ENCODE measurements at regions not wholly inside any gene's neighbourhood (a gene's known extent, or its start where the extent isn't known, plus 50 kb on each side); places are given as distances from the start of the nearest gene placed in this dataset.

DNA sequence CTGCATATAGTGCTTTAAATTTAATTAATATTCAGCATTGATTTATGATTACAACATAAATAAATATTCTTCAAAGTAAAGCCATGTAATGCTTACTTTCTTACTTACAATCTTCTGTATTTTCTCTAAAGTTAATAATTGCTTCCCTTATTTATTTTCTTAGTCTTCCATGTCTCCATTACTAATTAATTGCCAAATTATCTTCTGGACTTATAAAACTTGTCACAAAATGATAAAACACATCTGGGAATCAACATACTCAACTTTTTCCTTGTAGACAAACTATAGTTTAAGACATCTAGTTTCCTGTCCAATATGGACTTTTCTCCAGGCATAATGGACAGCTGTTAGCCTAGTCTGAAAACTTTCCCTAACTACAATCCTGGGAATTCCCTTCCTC is 466.6 kb downstream of the FLRT2 start:
- Histone ChIP-seq H3K4me3 (no peak overlapping the region), H3K9me3 (ENCODE audit: insufficient read depth, low read depth) (no peaks in the 10 kb centered on the region), H3K36me3 (ENCODE audit: low read depth) (no peaks in the 10 kb centered on the region), H3K9me2 (ENCODE audit: insufficient read depth) (no peaks in the 10 kb centered on the region), H4K20me1 (ENCODE audit: insufficient read depth) (no peaks in the 10 kb centered on the region), H2AFZ (no peak overlapping the region), H3F3A (ENCODE audit: insufficient read depth, low read depth) (no peaks in the 10 kb centered on the region), H3K4me1 (replicated peaks; ENCODE audit: insufficient read depth) (no peaks in the 10 kb centered on the region), H3K27ac (no peak overlapping the region), H3K79me2 (ENCODE audit: low read depth) (no peaks in the 10 kb centered on the region), H3K4me2 (no peak overlapping the region), H3K27me3 (ENCODE audit: insufficient read depth, low read depth) (no peaks in the 10 kb centered on the region)
- no peak for DNase-seq
- BruUV-seq (replicated peaks): no TSS peak
- TF ChIP-seq, protein P1, sequence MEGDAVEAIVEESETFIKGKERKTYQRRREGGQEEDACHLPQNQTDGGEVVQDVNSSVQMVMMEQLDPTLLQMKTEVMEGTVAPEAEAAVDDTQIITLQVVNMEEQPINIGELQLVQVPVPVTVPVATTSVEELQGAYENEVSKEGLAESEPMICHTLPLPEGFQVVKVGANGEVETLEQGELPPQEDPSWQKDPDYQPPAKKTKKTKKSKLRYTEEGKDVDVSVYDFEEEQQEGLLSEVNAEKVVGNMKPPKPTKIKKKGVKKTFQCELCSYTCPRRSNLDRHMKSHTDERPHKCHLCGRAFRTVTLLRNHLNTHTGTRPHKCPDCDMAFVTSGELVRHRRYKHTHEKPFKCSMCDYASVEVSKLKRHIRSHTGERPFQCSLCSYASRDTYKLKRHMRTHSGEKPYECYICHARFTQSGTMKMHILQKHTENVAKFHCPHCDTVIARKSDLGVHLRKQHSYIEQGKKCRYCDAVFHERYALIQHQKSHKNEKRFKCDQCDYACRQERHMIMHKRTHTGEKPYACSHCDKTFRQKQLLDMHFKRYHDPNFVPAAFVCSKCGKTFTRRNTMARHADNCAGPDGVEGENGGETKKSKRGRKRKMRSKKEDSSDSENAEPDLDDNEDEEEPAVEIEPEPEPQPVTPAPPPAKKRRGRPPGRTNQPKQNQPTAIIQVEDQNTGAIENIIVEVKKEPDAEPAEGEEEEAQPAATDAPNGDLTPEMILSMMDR (conservative IDR thresholded peaks at IDR 0.05): no peak
- no peak for TF ChIP-seq EZH2 (IDR thresholded peaks at IDR 0.05; ENCODE audit: low read depth)
- POLR2A ChIA-PET (ENCODE audit: unreplicated experiment): no interaction called here
- intact Hi-C loops (cut with micrococcal nuclease; ENCODE audit: unreplicated experiment): no loop called here
- CTCF ChIA-PET: no interaction called here

GRCh38 chr14:85991156-85991555 is 461.2 kb downstream of the FLRT2 start:
- Histone ChIP-seq H3K9me3 (ENCODE audit: insufficient read depth, low read depth) (no peaks in the 10 kb centered on the region), H3K4me3 (no peak overlapping the region), H3K4me1 (replicated peaks; ENCODE audit: insufficient read depth) (no peaks in the 10 kb centered on the region), H4K20me1 (ENCODE audit: insufficient read depth) (no peaks in the 10 kb centered on the region), H2AFZ (no peak overlapping the region), H3K79me2 (ENCODE audit: low read depth) (no peaks in the 10 kb centered on the region), H3K27me3 (ENCODE audit: insufficient read depth, low read depth) (no peaks in the 10 kb centered on the region), H3K36me3 (ENCODE audit: low read depth) (no peaks in the 10 kb centered on the region), H3K9me2 (ENCODE audit: insufficient read depth) (no peaks in the 10 kb centered on the region), H3K4me2 (no peak overlapping the region), H3K27ac (no peak overlapping the region), H3F3A (ENCODE audit: insufficient read depth, low read depth) (no peaks in the 10 kb centered on the region)
- POLR2A ChIA-PET (ENCODE audit: unreplicated experiment): no interaction called here
- TF ChIP-seq, protein P1 (conservative IDR thresholded peaks at IDR 0.05): no peak
- DNase-seq: no peak
- CTCF ChIA-PET: no interaction called here
- no TSS peak for BruUV-seq (replicated peaks)
- intact Hi-C loops (cut with micrococcal nuclease; ENCODE audit: unreplicated experiment): no loop called here

DNA sequence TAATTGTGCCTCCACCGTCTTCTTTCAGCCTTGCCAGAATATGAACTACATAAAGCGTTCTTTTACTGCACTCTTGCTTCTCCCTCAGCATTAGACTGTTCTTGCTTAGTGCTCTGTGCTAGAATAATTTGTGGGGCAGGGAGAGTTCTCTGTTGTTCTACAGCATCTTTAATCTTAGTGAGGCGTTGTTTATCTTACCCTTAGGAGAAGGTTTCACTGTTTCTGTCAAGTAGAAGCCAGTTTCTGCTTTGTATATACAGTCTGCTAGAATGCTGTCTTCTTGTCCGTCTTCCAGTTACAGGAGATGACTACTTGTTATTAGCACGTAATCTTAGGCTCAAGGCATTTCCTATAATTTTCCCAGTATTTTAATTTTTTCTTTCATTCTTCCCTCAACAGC is 458.0 kb downstream of the FLRT2 start:
- BruUV-seq (replicated peaks): no TSS peak
- Histone ChIP-seq H2AFZ (no peak overlapping the region), H3K4me1 (replicated peaks; ENCODE audit: insufficient read depth) (no peaks in the 10 kb centered on the region), H3K4me3 (no peak overlapping the region), H3K27ac (no peak overlapping the region), H4K20me1 (ENCODE audit: insufficient read depth) (no peaks in the 10 kb centered on the region), H3K36me3 (ENCODE audit: low read depth) (no peaks in the 10 kb centered on the region), H3K9me3 (ENCODE audit: insufficient read depth, low read depth) (no peaks in the 10 kb centered on the region), H3K9me2 (ENCODE audit: insufficient read depth) (no peaks in the 10 kb centered on the region), H3K27me3 (ENCODE audit: insufficient read depth, low read depth) (no peaks in the 10 kb centered on the region), H3K79me2 (ENCODE audit: low read depth) (no peaks in the 10 kb centered on the region), H3K4me2 (no peak overlapping the region), H3F3A (ENCODE audit: insufficient read depth, low read depth) (no peaks in the 10 kb centered on the region)
- DNase-seq: no peak
- CTCF ChIA-PET: no interaction called here
- POLR2A ChIA-PET (ENCODE audit: unreplicated experiment): no interaction called here
- intact Hi-C loops (cut with micrococcal nuclease; ENCODE audit: unreplicated experiment): no loop called here
- TF ChIP-seq EZH2 (IDR thresholded peaks at IDR 0.05; ENCODE audit: low read depth): no peak
- TF ChIP-seq, protein P1 (conservative IDR thresholded peaks at IDR 0.05): no peak

All from PC-9 (cell line).